ENCODE measurements at regions not wholly inside any gene's neighbourhood (a gene's known extent, or its start where the extent isn't known, plus 50 kb on each side); places are given as distances from the start of the nearest gene placed in this dataset.

- WGBS, 2 donors: 13 to 15% methylated on average over 19 of the region's 19 CpGs
- DNase-seq (ENCODE audit: low spot score in 2 of 2): peak; percentile 54 to 91
- intact Hi-C loops (cut with DNase I; ENCODE audit: low total_unique reads): no loop called here
- no peak overlapping the region for H3K4me3 ChIP-seq (ENCODE audit: low read depth, poor library complexity, severe bottlenecking)
- TF ChIP-seq POLR2A (IDR thresholded peaks at IDR 0.05) (no peak), CTCF (IDR thresholded peaks at IDR 0.05) (no peak)
These were observed 73.3 kb upstream of the NFE2L3 start for GRCh38 chr7:26078437-26079336.

- DNase-seq (ENCODE audit: low spot score in 2 of 2): no peak
- TF ChIP-seq POLR2A (IDR thresholded peaks at IDR 0.05) (no peak), CTCF (IDR thresholded peaks at IDR 0.05) (no peak)
- 46 to 63% methylated on average over 2 of the region's 2 CpGs for WGBS, 2 donors
- H3K4me3 ChIP-seq (ENCODE audit: low read depth, poor library complexity, severe bottlenecking): no peak overlapping the region
- intact Hi-C loops (cut with DNase I; ENCODE audit: low total_unique reads): loop anchor here (10.0 kb wide), 1 partner anchor 283 kb away; no protein-coding TSS in a partner anchor
These were observed 70.4 kb upstream of the NFE2L3 start for GRCh38 chr7:26081638-26082037.

- intact Hi-C loops (cut with DNase I; ENCODE audit: low total_unique reads): loop anchor here (10.0 kb wide), 1 partner anchor 282 kb away; no protein-coding TSS in a partner anchor
- WGBS, 2 donors: 26 to 47% methylated on average over 2 of the region's 2 CpGs
- no peak overlapping the region for H3K4me3 ChIP-seq (ENCODE audit: low read depth, poor library complexity, severe bottlenecking)
- TF ChIP-seq CTCF (IDR thresholded peaks at IDR 0.05): no peak
- no peak for TF ChIP-seq POLR2A (IDR thresholded peaks at IDR 0.05)
- no peak for DNase-seq (ENCODE audit: low spot score in 2 of 2)
These were observed 68.9 kb upstream of the NFE2L3 start for GRCh38 chr7:26083113-26083512.

GRCh38 chr7:26084418-26084817 lies 67.6 kb upstream of the NFE2L3 start:
- intact Hi-C loops (cut with DNase I; ENCODE audit: low total_unique reads): loop anchor here (10.0 kb wide), 1 partner anchor 280 kb away; no protein-coding TSS in a partner anchor
- TF ChIP-seq POLR2A (IDR thresholded peaks at IDR 0.05) (no peak), CTCF (IDR thresholded peaks at IDR 0.05) (no peak)
- 87 to 90% methylated on average over 7 of the region's 7 CpGs for WGBS, 2 donors
- DNase-seq (ENCODE audit: low spot score in 2 of 2): no peak
- H3K4me3 ChIP-seq (ENCODE audit: low read depth, poor library complexity, severe bottlenecking): no peak overlapping the region

GRCh38 chr7:26085771-26086170 lies 66.2 kb upstream of the NFE2L3 start:
- TF ChIP-seq POLR2A (IDR thresholded peaks at IDR 0.05) (no peak), CTCF (IDR thresholded peaks at IDR 0.05) (no peak)
- intact Hi-C loops (cut with DNase I; ENCODE audit: low total_unique reads): loop anchor here (10.0 kb wide), 1 partner anchor 279 kb away; no protein-coding TSS in a partner anchor
- 81 to 88% methylated on average over 7 of the region's 7 CpGs for WGBS, 2 donors
- no peak overlapping the region for H3K4me3 ChIP-seq (ENCODE audit: low read depth, poor library complexity, severe bottlenecking)
- DNase-seq (ENCODE audit: low spot score in 2 of 2): no peak
